HL-60 (cell line): ENCODE measurements at regions not wholly inside any gene's neighbourhood (a gene's known extent, or its start where the extent isn't known, plus 50 kb on each side); places are given as distances from the start of the nearest gene placed in this dataset.

Experiments
- DNase-seq, 2 experiments: peaks; one replicate each; pipeline ENCODE4 v3.0.0-alpha.2; 2010 to 2020; ENCODE audit warnings: low read depth in 1 of 2, low spot score in 1 of 2
- H3K27ac ChIP-seq: fragments of 250-450 bp; sonication (Bioruptor Pico); replicated peaks from 2 replicates; pipeline ENCODE4 v1.5.1; 2020; ENCODE audit warnings: mild to moderate bottlenecking, moderate library complexity
- H3K27me3 ChIP-seq: fragments of 250-450 bp; sonication (Bioruptor Pico); 2 replicates; pipeline ENCODE4 v1.5.1; 2021; ENCODE audit warnings: mild to moderate bottlenecking, moderate library complexity; ENCODE audit not compliant: insufficient read depth, poor library complexity, severe bottlenecking
- H3K4me3 ChIP-seq: replicated peaks from 2 replicates; pipeline ENCODE4 v1.5.1; 2011; ENCODE audit warnings: mild to moderate bottlenecking, control low read depth, low read length; ENCODE audit not compliant: insufficient read depth
- CTCF ChIP-seq: IDR thresholded peaks from one replicate; pipeline ENCODE4 v1.5.1; 2011; ENCODE audit warnings: low read length, control low read depth, inconsistent platforms; ENCODE audit not compliant: insufficient read depth
- GABPA ChIP-seq: IDR thresholded peaks from 2 replicates; pipeline ENCODE4 v1.6.1; 2012; ENCODE audit warnings: low read depth
- POLR2AphosphoS5 ChIP-seq: IDR thresholded peaks from 2 replicates; pipeline ENCODE4 v1.6.1; 2012; ENCODE audit warnings: low read depth
- REST ChIP-seq: IDR thresholded peaks from 2 replicates; pipeline ENCODE4 v1.6.1; 2012; ENCODE audit warnings: low read depth; ENCODE audit not compliant: insufficient replicate concordance
- SPI1 ChIP-seq: IDR thresholded peaks from 2 replicates; pipeline ENCODE4 v1.6.1; 2012; ENCODE audit warnings: low read depth, mild to moderate bottlenecking, borderline replicate concordance

- Histone ChIP-seq H3K4me3 (no peak overlapping the region), H3K27me3 (no peaks in the 10 kb centered on the region), H3K27ac (no peak overlapping the region)
- TF ChIP-seq GABPA (no peak), SPI1 (no peak)
- DNase-seq: no peak
Measured at GRCh38 chr2:234661175-234661574, 164.3 kb upstream of the ARL4C start.

GRCh38 chr2:234655706-234656105 lies 158.8 kb upstream of the ARL4C start:
- H3K27me3 ChIP-seq: no peaks in the 10 kb centered on the region
- no peak overlapping the region for H3K27ac ChIP-seq
- no peak for TF ChIP-seq GABPA
- no peak for TF ChIP-seq REST
- no peak for TF ChIP-seq SPI1
- TF ChIP-seq CTCF: no peak
- TF ChIP-seq POLR2AphosphoS5: no peak
- no peak overlapping the region for H3K4me3 ChIP-seq
- no peak for DNase-seq

GRCh38 chr2:234650911-234651310 lies 154.0 kb upstream of the ARL4C start:
- Histone ChIP-seq H3K27ac (no peak overlapping the region), H3K27me3 (no peaks in the 10 kb centered on the region), H3K4me3 (no peak overlapping the region)
- DNase-seq: no peak
- TF ChIP-seq CTCF: no peak
- no peak for TF ChIP-seq GABPA
- TF ChIP-seq SPI1: no peak
- no peak for TF ChIP-seq REST
- no peak for TF ChIP-seq POLR2AphosphoS5

GRCh38 chr2:234649951-234650350 lies 153.1 kb upstream of the ARL4C start:
- TF ChIP-seq REST (no peak), POLR2AphosphoS5 (no peak), GABPA (no peak), SPI1 (no peak), CTCF (no peak)
- H3K4me3 ChIP-seq: no peak overlapping the region
- no peak for DNase-seq
- no peak overlapping the region for H3K27ac ChIP-seq
- no peaks in the 10 kb centered on the region for H3K27me3 ChIP-seq
